ENCODE measurements at regions not wholly inside any gene's neighbourhood (a gene's known extent, or its start where the extent isn't known, plus 50 kb on each side); places are given as distances from the start of the nearest gene placed in this dataset.
"Not testable (repeated sequence)": the region's sequence is repeated elsewhere in the genome, so short reads cannot be mapped to it uniquely, and the experiment has no call there.

- Histone ChIP-seq H3K9me3 (no peaks in the 10 kb centered on the region), H3K4me3 (replicated peaks in 1 of 3) (no peak overlapping the region), H3K27ac (no peak overlapping the region), H3K36me3 (no peaks in the 10 kb centered on the region), H3K27me3 (no peaks in the 10 kb centered on the region), H3K4me1 (no peaks in the 10 kb centered on the region)
- 94 to 97% methylated on average over 6 of the region's 6 CpGs for WGBS, 2 donors
- TF ChIP-seq POLR2A (IDR thresholded peaks at IDR 0.05), result no peak
- no peak for TF ChIP-seq CTCF (IDR thresholded peaks at IDR 0.05)
- intact Hi-C loops (cut with DNase I), result no loop called here
- no peak for DNase-seq
Measured at GRCh38 chrX:121356850-121357171, 309.4 kb downstream of the GLUD2 start.

GRCh38 chrX:121360280-121360679 lies 312.9 kb downstream of the GLUD2 start:
- 95 to 100% methylated on average over 1 of the region's 1 CpG for WGBS, 2 donors
- H3K27ac ChIP-seq, result no peak overlapping the region
- H3K4me1 ChIP-seq, result no peaks in the 10 kb centered on the region
- H3K9me3 ChIP-seq, result no peaks in the 10 kb centered on the region
- TF ChIP-seq CTCF (IDR thresholded peaks at IDR 0.05), result no peak
- no peak for TF ChIP-seq POLR2A (IDR thresholded peaks at IDR 0.05)
- no peak for DNase-seq
- H3K4me3 ChIP-seq (replicated peaks in 1 of 3), result no peak overlapping the region
- H3K27me3 ChIP-seq, result no peaks in the 10 kb centered on the region
- H3K36me3 ChIP-seq, result no peaks in the 10 kb centered on the region
- intact Hi-C loops (cut with DNase I), result no loop called here

GRCh38 chrX:121365572-121366161 lies 318.3 kb downstream of the GLUD2 start:
- no peaks in the 10 kb centered on the region for H3K4me1 ChIP-seq
- H3K9me3 ChIP-seq, result no peaks in the 10 kb centered on the region
- H3K27me3 ChIP-seq, result no peaks in the 10 kb centered on the region
- no peak overlapping the region for H3K4me3 ChIP-seq (replicated peaks in 1 of 3)
- H3K36me3 ChIP-seq, result no peaks in the 10 kb centered on the region
- intact Hi-C loops (cut with DNase I), result no loop called here
- no peak for DNase-seq
- TF ChIP-seq CTCF (IDR thresholded peaks at IDR 0.05) (no peak), POLR2A (IDR thresholded peaks at IDR 0.05) (no peak)
- H3K27ac ChIP-seq, result no peak overlapping the region
- WGBS, 2 donors, result 44 to 45% methylated on average over 13 of the region's 13 CpGs

- no peaks in the 10 kb centered on the region for H3K36me3 ChIP-seq
- H3K9me3 ChIP-seq, result no peaks in the 10 kb centered on the region
- intact Hi-C loops (cut with DNase I), result no loop called here
- WGBS, 2 donors, result 56 to 81% methylated on average over 3 of the region's 3 CpGs
- TF ChIP-seq POLR2A (IDR thresholded peaks at IDR 0.05) (no peak), CTCF (IDR thresholded peaks at IDR 0.05) (no peak)
- no peaks in the 10 kb centered on the region for H3K4me1 ChIP-seq
- no peak for DNase-seq
- H3K27ac ChIP-seq, result no peak overlapping the region
- no peaks in the 10 kb centered on the region for H3K27me3 ChIP-seq
- no peak overlapping the region for H3K4me3 ChIP-seq (replicated peaks in 1 of 3)
Measured at GRCh38 chrX:121374471-121374870, 327.1 kb downstream of the GLUD2 start.

- H3K27me3 ChIP-seq; H3K4me1 ChIP-seq; H3K36me3 ChIP-seq; H3K9me3 ChIP-seq; DNase-seq; H3K4me3 ChIP-seq (replicated peaks in 1 of 3); intact Hi-C loops (cut with DNase I); H3K27ac ChIP-seq: not testable (repeated sequence)
- 78 to 96% methylated on average over 7 of the region's 7 CpGs for WGBS, 2 donors
Measured at GRCh38 chrX:121381915-121382314, 334.5 kb downstream of the GLUD2 start.

Data from thyroid gland (tissue), 4 donors.